Body of pancreas (tissue), 4 donors: ENCODE measurements at regions not wholly inside any gene's neighbourhood (a gene's known extent, or its start where the extent isn't known, plus 50 kb on each side); places are given as distances from the start of the nearest gene placed in this dataset.

Experiments
- CTCF ChIP-seq, 7 experiments: fragments of 450-650 bp in 4 of 7; fragments of 200-600 bp in 3 of 7; sonication (generic) in 3 of 7; IDR thresholded peaks; one replicate each; pipeline ENCODE4 v1.5.1; 2016 to 2019; ENCODE audit warnings: antibody characterized with exemption in 7 of 7
- POLR2A ChIP-seq, 3 donors: fragments of 450-650 bp; IDR thresholded peaks; one replicate each; pipeline ENCODE4 v1.6.1; 2016; ENCODE audit warnings: antibody characterized with exemption in 3 of 3, mild to moderate bottlenecking in 2 of 3

GRCh38 chr5:99998319-99998718 is 536.9 kb upstream of the FAM174A start:
- no peak for TF ChIP-seq CTCF (IDR thresholded peaks at IDR 0.05)
- TF ChIP-seq POLR2A (IDR thresholded peaks at IDR 0.05) = no peak
